GM19025 (cell line): ENCODE measurements at regions not wholly inside any gene's neighbourhood (a gene's known extent, or its start where the extent isn't known, plus 50 kb on each side); places are given as distances from the start of the nearest gene placed in this dataset.
"Not testable (repeated sequence)": the region's sequence is repeated elsewhere in the genome, so short reads cannot be mapped to it uniquely, and the experiment has no call there.

Experiments used
- ATAC-seq: cut with Tn5 transposase; IDR thresholded peaks from one replicate; pipeline ENCODE4 v1.9.1; 2021; ENCODE audit warnings: mild to moderate bottlenecking, low read depth, moderate library complexity; ENCODE audit not compliant: unreplicated experiment

DNA sequence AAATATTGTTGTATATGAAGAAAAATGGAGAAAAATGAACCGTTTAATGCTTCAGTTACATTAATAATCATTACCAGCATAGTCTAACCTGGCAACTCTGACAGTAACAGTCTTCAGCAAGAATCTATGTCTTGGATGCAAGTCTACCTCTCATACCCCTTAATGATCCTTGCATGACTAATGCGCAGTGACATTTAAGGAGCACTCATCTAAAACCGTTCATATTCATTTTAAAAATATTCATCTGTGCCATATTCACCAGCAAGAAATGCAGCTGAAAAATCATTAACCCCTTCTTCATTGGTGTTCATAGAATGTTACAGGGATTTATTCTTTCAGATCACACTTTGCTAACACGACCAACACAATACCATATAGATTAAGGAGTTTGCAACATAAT lies 227.2 kb upstream of the ASCC3 start:
- ATAC-seq = no peak

DNA sequence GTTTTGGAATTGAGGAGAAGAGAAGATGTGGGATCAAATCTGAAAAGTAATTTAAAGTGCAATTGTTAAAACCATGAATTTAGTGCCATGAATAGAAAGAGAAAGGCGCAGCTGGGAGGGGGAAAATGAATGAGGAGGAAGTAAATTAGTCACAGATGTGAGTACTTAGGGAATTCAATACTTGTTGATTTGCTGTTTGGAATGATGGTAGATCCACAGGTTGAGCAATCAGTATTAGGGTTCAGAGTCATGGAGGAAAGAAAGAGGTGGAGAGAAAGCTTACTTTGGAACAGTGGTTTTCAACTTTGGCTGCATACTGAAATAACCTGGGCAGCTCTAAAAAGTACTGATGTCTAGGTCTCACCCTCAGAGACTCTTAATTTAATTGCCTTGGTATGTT lies 229.7 kb upstream of the ASCC3 start:
- no peak for ATAC-seq

- ATAC-seq = no peak
These were observed 232.5 kb upstream of the ASCC3 start for GRCh38 chr6:101113468-101114260.

GRCh38 chr6:101114703-101115102 lies 233.6 kb upstream of the ASCC3 start:
- ATAC-seq = no peak

GRCh38 chr6:101116337-101116736 lies 235.2 kb upstream of the ASCC3 start:
- ATAC-seq = no peak

- ATAC-seq = no peak
These were observed 236.4 kb upstream of the ASCC3 start for GRCh38 chr6:101117393-101118135.

DNA sequence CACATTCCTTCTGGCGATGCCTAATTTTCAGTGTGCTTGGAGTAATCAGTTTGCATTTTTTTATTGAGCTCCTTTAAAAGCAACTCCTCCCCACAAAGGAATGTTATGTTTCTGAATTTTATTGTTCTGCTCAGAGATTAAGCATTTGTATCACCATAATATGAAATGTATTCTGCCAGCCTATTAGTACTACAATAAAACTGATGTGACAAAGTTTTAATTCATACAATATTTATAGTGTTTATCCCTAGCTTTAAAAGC lies 236.9 kb upstream of the ASCC3 start:
- ATAC-seq = no peak

GRCh38 chr6:101120747-101121146 lies 239.6 kb upstream of the ASCC3 start:
- ATAC-seq = no peak

DNA sequence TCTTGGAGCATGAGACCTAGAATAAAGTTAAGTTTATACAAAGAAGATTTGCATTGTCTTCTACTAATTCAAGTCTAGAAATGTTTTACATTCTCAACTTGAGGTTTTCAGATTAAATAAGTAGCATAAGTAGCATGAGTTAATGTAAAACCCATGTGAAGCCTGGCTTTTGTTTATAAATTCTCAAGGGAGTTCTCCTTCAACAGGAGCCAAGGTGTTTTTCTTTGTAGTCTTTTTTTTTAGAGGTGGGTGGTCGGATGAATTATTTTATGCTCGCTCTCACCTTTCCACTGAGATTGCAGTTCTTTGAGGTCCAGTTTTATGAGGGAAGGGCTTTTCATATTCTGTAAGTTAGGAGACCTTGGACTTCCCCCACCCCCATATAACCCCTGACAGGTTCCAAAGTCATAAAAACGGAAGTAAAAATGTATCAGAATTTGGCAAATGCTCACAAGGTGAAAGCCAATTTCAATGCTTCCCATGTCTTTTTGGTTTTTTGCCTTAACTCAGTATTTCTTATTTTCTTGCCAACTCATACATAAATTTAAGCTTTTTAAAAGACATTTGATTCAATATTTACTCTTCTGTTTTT lies 244.3 kb upstream of the ASCC3 start:
- ATAC-seq = no peak

GRCh38 chr6:101126501-101126900 lies 245.4 kb upstream of the ASCC3 start:
- no peak for ATAC-seq

GRCh38 chr6:101129851-101130250 lies 248.7 kb upstream of the ASCC3 start:
- no peak for ATAC-seq

DNA sequence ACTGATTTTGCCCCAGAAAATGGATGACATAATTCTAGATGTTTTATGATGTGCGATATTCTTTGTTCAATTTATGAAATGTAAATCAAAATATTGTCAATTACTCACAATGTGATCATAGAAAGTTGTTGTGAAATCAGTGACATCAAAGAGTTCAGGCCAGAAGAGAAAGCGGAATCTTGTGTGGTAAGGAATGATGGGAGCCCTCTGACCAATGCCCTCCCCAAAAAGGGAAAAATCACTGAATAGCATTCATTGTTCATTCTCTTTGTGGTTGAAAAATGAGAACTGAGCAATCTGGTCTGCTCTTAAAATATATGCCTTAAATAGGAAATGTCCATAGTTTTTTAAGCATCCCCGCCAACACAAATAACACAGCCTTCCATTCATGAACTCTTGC lies 247.1 kb upstream of the GRIK2 start:
- ATAC-seq = no peak

DNA sequence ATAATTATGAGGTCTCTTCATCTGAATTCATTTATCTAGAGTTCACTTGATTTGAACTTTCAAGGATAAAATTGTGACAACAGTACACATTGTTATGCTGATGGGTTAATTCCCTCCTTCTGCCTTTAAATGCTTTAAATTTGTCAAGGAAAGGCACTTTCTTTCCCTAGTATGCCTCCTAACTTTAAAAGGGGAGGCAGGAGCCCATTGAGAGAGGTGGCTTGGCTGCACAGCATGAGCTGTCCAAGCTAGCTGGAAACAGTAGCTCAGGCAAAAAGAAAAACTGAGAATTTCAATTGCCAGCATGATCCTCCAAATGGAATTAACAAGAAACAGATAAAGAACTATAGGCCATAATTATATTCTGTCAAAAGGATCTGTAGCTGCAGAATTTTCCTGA lies 243.3 kb upstream of the GRIK2 start:
- no peak for ATAC-seq

DNA sequence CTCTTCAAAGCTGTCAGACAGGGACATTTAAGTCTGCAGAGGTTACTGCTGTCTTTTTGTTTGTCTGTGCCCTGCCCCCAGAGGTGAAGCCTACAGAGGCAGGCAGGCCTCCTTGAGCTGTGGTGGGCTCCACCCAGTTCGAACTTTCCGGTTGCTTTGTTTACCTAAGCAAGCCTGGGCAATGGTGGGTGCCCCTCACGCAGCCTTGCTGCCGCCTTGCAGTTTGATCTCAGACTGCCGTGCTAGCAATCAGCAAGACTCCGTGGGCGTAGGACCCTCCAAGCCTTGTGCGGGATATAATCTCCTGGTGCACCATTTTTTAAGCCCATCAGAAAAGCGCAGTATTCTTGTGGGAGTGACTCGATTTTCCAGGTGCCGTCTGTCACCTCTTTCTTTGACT lies 235.9 kb upstream of the GRIK2 start:
- not testable (repeated sequence) for ATAC-seq

DNA sequence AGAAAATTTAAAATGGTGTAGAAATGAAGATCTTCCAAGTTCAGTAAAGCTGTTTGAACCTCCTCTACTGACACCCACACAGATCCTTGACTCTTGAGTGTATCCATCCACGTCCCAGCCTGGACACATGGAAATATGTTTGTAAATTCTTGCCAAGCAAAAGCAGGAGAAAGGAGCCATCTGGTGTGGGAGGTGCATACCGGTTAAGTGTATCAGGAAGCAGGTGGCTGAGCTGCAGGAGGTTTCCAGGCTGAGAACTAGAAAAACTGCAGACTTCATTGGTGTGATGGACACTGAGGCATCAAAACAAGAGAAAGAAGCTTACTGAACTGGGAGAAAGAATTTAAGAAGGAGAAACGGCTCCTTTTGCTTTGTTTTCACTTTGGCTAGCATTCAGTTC lies 229.9 kb upstream of the GRIK2 start:
- ATAC-seq = no peak

DNA sequence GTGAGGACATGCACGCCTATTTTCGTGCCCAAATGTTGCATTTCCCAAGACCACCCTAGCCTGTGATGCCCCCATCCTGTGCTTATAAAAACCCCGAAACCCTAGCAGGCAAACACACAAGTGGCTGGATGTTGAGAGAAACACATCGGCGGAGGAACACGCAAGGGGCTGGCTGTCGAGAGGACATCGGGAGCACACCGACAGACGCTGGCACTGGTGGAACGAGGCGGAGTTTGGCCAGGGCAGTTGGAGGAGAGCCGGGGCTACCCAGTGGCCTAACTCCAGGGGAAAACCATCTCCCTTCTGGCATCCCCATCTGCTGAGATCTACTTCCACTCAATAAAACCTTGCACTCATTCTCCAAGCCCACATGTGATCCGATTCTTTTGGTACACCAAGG lies 225.9 kb upstream of the GRIK2 start:
- ATAC-seq = no peak

DNA sequence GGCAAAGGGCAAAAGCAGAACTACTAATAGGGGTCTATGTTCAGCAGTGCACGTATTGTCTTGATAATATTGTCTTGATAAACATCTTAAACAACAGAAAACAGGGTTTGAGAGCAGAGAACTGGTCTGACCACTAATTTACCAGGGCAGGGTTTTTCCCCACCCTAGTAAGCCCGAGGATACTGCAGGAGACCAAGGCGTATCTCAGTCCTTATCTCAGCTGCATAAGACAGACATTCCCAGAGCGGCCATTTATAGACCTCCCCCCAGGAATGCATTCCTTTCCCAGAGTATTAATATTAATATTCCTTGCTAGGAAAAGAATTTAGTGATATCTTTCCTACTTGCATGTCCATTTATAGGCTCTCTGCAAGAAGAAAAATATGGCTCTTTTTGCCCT lies 222.5 kb upstream of the GRIK2 start:
- ATAC-seq = not testable (repeated sequence)

- ATAC-seq = no peak
These were observed 214.8 kb upstream of the GRIK2 start for GRCh38 chr6:101178748-101179147.

GRCh38 chr6:101181006-101181405 lies 212.5 kb upstream of the GRIK2 start:
- ATAC-seq = no peak

GRCh38 chr6:101188285-101188798 lies 205.2 kb upstream of the GRIK2 start:
- ATAC-seq = not testable (repeated sequence)

DNA sequence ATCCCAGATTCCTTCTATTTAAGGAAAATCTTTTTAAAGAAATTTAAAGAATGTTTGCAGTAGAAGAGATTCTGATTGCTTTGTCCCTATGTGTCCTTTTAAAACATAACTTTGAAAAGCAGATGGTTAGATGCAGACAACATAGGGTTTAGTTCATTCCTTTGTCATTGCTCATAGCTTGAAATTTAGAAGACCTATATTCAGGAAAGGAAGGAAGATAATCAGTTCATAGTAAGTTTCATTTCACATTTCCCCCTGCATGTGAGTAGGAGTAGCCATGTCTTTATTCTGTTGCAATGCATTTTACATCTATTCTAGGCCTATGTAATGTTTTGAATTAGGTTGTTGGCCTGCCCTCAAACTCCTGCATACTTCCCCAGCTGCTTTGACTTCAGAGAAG lies 197.9 kb upstream of the GRIK2 start:
- no peak for ATAC-seq

GRCh38 chr6:101199441-101199840 lies 194.1 kb upstream of the GRIK2 start:
- ATAC-seq = no peak
